DOHH2 (cell line): ENCODE measurements at regions not wholly inside any gene's neighbourhood (a gene's known extent, or its start where the extent isn't known, plus 50 kb on each side); places are given as distances from the start of the nearest gene placed in this dataset.

Source experiments
- EZH2phosphoT487 ChIP-seq: fragments of 200-600 bp; sonication (generic); IDR thresholded peaks from 2 replicates; pipeline ENCODE4 v1.6.1; 2017; ENCODE audit warnings: borderline replicate concordance, mild to moderate bottlenecking, antibody characterized with exemption, low read length, moderate library complexity, mixed read lengths
- TF ChIP-seq, protein P1 (sequence below): fragments of 200-600 bp; sonication (generic); IDR thresholded peaks from one replicate; pipeline ENCODE4 v1.5.1; 2014; ENCODE audit warnings: antibody characterized with exemption, mild to moderate bottlenecking, low read depth, low read length; ENCODE audit not compliant: poor library complexity, severe bottlenecking

DNA sequence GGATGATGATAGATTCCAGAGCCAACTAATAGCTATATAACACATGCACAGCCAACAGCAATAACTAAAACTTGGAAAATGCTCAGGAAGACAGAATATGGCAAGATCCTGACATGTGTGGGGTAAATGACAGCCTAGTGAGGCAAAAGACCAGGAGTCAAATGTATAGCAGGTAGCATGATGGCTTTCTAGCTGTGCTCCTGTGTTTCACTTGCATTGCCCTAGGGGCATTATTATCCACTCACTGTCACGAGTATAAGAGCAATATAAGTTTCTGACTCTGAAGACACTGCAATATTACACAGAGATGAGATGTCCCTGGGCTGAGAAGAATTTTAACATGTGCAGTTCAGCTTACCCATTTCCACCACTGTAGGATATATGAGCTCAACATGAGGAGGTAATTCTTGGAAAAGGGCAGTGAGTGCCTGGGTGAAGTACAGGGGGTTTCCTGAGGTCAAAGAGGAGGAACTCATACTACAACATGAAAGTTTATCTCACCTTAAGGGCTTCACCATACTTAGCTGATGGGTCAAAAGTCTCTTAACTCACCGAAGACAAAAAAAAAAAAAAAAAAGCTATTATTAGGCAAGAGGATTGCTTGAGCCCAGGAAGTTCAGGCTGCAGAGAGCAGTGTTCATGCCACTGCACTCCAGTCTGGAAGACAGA lies 1385.6 kb upstream of the SLC39A10 start:
- TF ChIP-seq, protein P1, sequence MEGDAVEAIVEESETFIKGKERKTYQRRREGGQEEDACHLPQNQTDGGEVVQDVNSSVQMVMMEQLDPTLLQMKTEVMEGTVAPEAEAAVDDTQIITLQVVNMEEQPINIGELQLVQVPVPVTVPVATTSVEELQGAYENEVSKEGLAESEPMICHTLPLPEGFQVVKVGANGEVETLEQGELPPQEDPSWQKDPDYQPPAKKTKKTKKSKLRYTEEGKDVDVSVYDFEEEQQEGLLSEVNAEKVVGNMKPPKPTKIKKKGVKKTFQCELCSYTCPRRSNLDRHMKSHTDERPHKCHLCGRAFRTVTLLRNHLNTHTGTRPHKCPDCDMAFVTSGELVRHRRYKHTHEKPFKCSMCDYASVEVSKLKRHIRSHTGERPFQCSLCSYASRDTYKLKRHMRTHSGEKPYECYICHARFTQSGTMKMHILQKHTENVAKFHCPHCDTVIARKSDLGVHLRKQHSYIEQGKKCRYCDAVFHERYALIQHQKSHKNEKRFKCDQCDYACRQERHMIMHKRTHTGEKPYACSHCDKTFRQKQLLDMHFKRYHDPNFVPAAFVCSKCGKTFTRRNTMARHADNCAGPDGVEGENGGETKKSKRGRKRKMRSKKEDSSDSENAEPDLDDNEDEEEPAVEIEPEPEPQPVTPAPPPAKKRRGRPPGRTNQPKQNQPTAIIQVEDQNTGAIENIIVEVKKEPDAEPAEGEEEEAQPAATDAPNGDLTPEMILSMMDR, result no peak
- no peak for TF ChIP-seq EZH2phosphoT487
